H7 (cell line): ENCODE measurements at regions not wholly inside any gene's neighbourhood (a gene's known extent, or its start where the extent isn't known, plus 50 kb on each side); places are given as distances from the start of the nearest gene placed in this dataset.
"Not testable (repeated sequence)": the region's sequence is repeated elsewhere in the genome, so short reads cannot be mapped to it uniquely, and the experiment has no call there.

Experiments
- DNase-seq: peaks from one replicate; pipeline ENCODE4 v3.0.0; 2012
- H3K27me3 ChIP-seq: 2 replicates; pipeline ENCODE4 v1.6.0; 2011; ENCODE audit warnings: mild to moderate bottlenecking, low read length; ENCODE audit not compliant: control insufficient read depth, insufficient read depth
- H3K36me3 ChIP-seq: replicated peaks from 2 replicates; pipeline ENCODE4 v1.5.1; 2011; ENCODE audit warnings: low read length; ENCODE audit not compliant: control insufficient read depth, insufficient read depth
- H3K4me3 ChIP-seq: 2 replicates; pipeline ENCODE4 v1.5.1; 2011; ENCODE audit warnings: low read depth, mild to moderate bottlenecking, control low read depth, low read length, moderate library complexity; ENCODE audit not compliant: insufficient read depth

DNA sequence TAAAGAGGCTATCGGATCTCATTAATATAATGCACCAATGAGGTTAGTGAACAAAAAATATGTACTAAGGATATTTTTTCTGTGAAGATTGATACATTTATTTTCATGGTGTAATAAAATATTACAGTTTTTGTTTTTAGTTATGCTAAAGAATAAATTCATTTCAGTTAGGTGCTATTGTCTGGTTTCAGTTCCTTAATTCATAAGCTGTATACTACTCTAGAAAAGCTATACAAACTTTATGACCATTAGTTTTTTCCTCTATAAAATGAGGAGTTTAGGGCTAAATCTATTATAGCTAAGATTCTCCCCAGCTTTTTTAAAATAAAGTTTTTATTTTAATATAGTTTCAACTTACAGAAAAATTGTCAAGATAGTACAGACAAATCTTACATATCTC is 1311.7 kb upstream of the NXPH2 start:
- no peak for DNase-seq
- no peak overlapping the region for H3K4me3 ChIP-seq
- no peaks in the 10 kb centered on the region for H3K36me3 ChIP-seq
- H3K27me3 ChIP-seq: no peaks in the 10 kb centered on the region

DNA sequence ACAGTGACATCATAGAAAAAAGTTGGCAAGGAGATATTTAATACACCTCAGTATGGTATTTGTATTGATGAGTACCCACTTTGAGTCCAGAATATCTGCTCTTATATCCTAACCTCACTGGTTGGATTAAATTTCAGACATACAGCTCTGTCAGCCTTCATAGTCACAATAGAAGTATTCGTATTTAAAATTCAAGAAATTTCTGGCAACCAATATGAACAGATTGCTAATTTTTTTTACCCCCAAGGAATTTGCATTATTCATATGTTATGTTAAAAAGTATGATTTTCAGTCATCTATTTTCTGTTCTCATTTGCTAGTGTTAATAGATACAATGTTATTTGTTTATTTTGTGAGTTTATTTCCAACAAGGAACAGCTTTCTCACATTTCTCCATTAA is 1306.8 kb upstream of the NXPH2 start:
- Histone ChIP-seq H3K36me3 (no peaks in the 10 kb centered on the region), H3K27me3 (no peaks in the 10 kb centered on the region), H3K4me3 (no peak overlapping the region)
- DNase-seq: no peak

DNA sequence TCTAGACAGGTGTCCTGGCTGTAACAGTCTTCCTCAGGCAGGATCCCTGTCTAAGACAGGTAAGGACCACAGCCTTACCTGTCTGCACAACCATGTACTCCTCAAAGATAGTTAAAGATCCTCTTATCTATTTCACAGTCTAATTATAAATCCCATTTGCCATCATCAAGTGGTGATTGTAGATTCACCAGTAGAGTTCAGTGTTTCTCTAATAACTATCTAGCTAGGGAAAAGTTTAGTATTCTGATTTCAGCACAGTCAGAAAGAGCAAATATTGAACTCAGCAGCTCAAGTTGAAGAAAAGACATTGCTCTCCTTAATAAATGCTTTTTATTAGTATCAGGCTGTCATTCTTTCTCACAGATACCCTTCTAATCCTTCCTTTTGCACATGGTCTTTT is 1305.5 kb upstream of the NXPH2 start:
- Histone ChIP-seq H3K27me3 (no peaks in the 10 kb centered on the region), H3K36me3 (no peaks in the 10 kb centered on the region), H3K4me3 (no peak overlapping the region)
- DNase-seq: no peak

DNA sequence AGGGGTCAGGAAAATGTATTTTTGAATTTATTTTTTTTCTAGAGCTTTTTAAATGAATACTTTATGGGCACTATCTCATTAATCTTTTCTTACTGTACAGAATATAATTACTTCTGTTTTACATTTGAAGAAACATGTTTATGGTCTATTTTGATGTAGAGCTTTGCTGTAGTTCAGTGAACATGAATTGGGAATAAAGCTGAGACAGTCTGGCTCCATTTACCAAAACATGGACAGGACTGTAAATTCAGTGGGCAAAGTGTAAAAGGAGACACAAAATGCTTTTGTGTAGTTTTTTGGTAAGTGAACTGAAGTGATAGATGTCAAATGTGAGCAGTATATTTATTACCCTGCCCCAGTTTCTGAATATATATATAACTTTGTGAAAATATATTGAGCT is 1298.8 kb upstream of the NXPH2 start:
- no peak for DNase-seq
- no peaks in the 10 kb centered on the region for H3K36me3 ChIP-seq
- no peak overlapping the region for H3K4me3 ChIP-seq
- H3K27me3 ChIP-seq: no peaks in the 10 kb centered on the region

DNA sequence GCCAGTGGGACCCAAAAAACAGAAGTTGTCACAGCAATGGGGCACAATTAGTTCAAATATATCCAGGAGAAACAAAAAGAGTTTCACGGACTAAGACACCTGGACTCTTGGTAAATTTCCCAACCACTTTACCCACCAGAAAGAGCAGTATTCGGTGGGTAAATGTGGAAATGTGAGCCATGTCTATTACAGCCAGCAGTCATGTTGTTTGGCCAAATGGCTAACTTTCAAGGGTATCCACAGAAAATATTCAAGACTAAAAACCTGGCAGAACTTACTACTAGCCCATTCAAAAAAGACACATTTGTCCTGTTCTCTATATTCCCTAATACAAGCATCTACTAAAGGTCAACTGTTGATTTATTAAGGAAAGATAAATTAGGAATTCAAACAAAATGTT is 1296.0 kb upstream of the NXPH2 start:
- no peaks in the 10 kb centered on the region for H3K36me3 ChIP-seq
- H3K4me3 ChIP-seq: no peak overlapping the region
- no peak for DNase-seq
- no peaks in the 10 kb centered on the region for H3K27me3 ChIP-seq

DNA sequence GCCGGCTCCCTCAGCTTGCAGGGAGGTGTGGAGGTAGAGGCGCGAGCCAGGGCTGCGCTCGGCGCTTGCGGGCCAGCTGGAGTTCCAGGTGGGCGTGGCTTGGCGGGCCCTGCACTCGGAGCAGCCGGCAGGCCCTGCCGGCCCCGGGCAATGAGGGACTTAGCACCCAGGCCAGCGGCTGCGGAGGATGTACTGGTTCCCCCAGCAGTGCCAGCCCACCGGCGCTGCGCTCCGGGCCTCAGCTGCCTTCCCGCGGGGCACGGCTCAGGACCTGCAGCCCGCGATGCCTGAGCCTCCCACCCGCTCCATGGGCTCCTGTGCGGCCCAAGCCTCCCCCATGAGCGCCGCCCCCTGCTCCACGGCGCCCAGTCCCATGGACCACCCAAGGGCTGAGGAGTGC is 1293.6 kb upstream of the NXPH2 start:
- H3K4me3 ChIP-seq, H3K27me3 ChIP-seq, DNase-seq, H3K36me3 ChIP-seq: not testable (repeated sequence)

DNA sequence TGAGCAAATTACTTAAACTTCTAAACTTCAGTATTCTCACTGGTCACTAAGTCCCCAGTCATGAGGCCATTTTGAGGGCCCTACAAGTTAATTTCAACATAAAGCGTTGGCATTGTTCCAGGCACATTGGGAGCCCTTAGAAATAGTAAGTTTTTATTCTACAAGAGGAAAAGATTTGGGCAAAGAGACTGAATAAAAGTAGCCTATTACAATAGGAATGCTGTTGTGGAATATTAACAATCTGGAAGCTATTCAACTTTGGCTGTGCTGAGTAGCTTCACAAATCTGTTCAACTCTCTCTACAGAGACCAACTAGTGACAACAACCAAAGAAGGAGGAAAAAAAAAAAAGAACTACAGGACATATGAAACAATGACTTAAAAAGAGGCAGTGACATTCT is 1287.5 kb upstream of the NXPH2 start:
- Histone ChIP-seq H3K36me3 (no peaks in the 10 kb centered on the region), H3K4me3 (no peak overlapping the region), H3K27me3 (no peaks in the 10 kb centered on the region)
- no peak for DNase-seq

DNA sequence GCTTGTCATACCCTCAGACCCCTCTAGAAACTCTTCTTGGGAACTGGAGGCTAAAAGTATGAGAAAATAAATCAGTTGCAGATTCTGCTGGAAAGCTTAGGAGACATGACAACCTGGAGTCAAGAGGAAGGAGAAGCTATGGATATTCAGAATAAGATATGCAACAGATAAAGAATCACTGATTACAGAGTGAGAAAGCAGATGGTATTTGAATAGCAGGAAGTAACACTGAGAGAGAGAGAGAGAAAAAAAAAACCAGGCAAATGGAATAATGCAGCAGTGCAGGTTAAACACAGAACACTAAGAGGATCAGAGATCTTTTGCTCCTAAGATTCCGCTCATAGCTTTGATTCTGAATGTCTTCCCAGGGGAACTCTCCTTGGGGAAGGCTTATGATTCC is 1284.1 kb upstream of the NXPH2 start:
- no peaks in the 10 kb centered on the region for H3K27me3 ChIP-seq
- H3K4me3 ChIP-seq: no peak overlapping the region
- no peak for DNase-seq

DNA sequence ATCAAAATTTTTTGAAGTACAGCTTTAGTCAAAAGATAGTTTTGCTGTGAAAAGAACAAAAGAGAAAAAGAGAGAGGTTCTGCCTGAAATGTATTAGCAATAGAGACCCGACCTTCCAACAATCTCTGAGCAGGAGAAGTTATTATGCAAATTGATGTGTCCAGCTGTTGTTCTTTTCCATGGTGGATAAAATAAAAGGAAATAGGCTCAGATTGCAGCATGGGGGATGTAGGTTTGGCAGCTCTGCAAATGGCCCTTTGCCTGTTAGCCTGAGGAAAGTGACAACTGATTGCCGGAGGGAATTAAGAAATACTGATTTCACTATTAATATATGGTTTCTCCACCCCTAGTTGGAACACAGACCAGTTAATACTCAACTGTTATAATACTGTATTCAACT is 1283.2 kb upstream of the NXPH2 start:
- Histone ChIP-seq H3K27me3 (no peaks in the 10 kb centered on the region), H3K4me3 (no peak overlapping the region), H3K36me3 (no peaks in the 10 kb centered on the region)
- no peak for DNase-seq

More for the DNA sequence above, 1284.1 kb upstream of the NXPH2 start:
- H3K36me3 ChIP-seq: no peaks in the 10 kb centered on the region

DNA sequence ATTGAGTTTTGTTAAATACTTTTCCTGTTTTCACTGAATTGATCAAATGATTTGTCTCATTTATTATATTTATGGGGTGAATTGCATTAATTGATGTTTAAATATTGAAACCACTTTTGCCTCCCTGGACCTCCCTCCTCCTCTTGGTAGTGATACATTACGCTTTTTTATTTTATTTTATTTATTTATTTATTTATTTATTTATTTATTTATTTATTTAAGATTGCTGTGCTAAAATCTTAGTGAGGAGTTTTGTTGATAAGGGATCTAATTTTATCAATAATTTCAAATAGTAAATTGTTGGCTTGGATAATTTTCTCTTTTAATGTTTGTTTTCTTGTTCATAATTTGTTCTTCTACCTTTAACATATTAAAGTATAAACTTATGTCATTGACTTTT is 1281.0 kb upstream of the NXPH2 start:
- no peaks in the 10 kb centered on the region for H3K27me3 ChIP-seq
- no peak for DNase-seq
- no peak overlapping the region for H3K4me3 ChIP-seq
- no peaks in the 10 kb centered on the region for H3K36me3 ChIP-seq

DNA sequence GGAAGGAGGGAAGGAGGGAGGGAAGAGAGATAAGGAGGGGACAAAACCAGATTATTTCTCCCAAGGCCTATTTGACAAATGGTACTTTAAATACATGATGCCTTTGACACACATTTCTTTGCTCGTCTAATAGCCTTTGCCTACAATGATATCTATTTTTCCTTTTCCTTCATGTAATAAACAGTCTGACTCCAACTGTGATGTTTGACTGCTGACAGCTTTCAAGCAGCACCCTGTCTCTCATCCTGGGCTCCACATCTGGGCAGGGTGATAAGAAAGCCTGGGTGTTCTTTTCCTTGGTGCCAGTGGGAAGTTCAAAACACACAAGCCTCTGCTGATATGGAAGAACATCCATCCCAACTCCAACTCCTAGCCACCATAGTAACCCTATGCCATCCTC is 1277.7 kb upstream of the NXPH2 start:
- H3K27me3 ChIP-seq: no peaks in the 10 kb centered on the region
- no peaks in the 10 kb centered on the region for H3K36me3 ChIP-seq
- H3K4me3 ChIP-seq: no peak overlapping the region
- no peak for DNase-seq

DNA sequence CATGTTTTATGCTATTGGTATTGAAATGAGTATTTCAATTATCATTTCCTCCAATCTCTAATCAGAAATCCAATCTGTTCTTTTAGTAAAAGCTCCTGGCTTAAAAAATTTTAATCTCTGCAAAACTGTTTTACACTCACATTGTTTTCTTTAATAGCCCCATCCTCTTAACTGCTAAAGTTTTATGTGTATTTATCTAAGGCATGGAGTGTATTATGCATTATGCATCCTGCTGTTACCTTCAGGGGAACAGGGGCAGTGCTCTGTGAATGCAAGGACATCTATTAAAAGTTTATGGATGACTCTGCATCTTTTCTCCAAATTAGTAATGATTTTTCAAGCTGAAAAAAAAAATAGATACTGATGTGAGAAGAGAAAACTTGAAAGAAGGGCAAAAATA is 1261.6 kb upstream of the NXPH2 start:
- H3K27me3 ChIP-seq: no peaks in the 10 kb centered on the region

DNA sequence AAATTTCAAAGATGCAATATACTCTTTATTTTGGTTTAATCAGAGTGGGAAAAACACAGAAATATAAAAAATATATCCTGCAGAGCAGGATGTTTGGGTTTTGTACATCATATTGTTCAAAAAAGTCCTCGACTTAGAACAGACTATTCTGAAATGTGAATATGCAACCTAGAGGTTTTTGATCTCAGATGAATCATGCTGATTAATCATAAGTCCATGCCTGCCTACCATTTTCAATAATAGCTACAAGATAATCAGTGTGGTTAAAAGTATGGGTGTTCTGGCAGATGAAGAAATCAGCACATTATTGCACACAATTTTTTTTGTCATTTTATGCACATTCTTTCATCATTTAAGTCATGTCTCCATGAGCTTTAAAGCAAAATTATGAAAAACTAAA is 1261.0 kb upstream of the NXPH2 start:
- no peak overlapping the region for H3K4me3 ChIP-seq
- H3K27me3 ChIP-seq: no peaks in the 10 kb centered on the region
- no peaks in the 10 kb centered on the region for H3K36me3 ChIP-seq
- DNase-seq: no peak

More for the DNA sequence above, 1261.6 kb upstream of the NXPH2 start:
- no peak for DNase-seq
- no peaks in the 10 kb centered on the region for H3K36me3 ChIP-seq
- H3K4me3 ChIP-seq: no peak overlapping the region

DNA sequence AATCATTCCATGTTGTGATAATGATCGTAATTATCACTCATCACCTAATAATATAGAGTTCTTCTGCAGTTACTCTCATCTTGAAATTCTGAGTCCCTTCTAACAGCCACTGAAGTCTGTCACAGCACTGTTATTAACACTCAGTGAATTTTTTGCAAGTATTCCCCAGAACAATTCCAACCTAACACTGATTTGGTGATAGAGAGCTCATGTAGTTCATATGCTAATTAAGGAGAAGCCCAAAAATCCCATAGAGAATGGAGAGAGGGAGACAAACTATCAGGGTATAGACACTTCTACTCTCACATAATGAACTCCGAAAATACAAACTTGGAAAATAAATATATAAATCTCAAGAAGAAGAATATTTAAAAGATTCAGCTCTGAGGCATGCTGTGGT is 1253.4 kb upstream of the NXPH2 start:
- H3K27me3 ChIP-seq: no peaks in the 10 kb centered on the region
- DNase-seq: no peak
- H3K4me3 ChIP-seq: no peak overlapping the region
- no peaks in the 10 kb centered on the region for H3K36me3 ChIP-seq

DNA sequence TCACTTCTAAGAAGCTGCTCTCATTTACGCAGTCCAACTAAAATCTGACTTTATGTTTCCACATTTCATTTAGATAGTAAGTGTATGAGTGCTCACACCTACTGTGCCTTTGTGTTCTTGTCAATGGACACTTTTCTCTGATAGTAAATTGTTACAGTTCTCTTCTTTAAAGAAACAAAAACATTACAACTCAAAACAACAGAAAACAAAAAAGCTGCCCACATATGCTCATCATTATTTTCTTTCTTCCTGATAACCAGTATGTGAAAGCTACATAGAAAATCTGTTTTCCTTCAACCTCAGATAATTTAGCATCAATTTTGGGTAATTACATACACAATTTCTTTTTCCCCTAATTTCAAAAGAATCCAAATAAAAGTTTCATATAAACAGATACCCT is 1247.8 kb upstream of the NXPH2 start:
- Histone ChIP-seq H3K27me3 (no peaks in the 10 kb centered on the region), H3K36me3 (no peaks in the 10 kb centered on the region), H3K4me3 (no peak overlapping the region)
- no peak for DNase-seq

DNA sequence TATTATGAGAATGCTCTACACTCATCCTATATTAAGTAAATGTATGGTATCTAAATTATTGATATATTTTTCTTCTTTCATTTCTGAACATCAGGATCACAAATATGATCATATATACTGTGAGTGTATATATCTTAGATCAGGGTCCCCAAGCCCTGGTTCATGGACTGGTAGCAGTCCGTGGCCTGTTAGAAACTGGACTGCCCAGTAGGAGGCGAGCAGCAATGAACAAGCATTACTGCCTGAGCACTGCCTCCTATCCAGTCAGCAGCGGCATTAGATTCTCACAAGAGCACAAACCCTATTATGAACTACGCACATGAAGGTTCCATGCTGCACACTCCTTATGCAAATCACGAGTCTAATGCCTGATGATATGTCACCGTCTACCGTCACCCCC is 1247.1 kb upstream of the NXPH2 start:
- DNase-seq: no peak
- Histone ChIP-seq H3K4me3 (no peak overlapping the region), H3K27me3 (no peaks in the 10 kb centered on the region), H3K36me3 (no peaks in the 10 kb centered on the region)
